ENCODE measurements at regions not wholly inside any gene's neighbourhood (a gene's known extent, or its start where the extent isn't known, plus 50 kb on each side); places are given as distances from the start of the nearest gene placed in this dataset.
A peak's percentile ranks its signal among the peaks of the same experiment; 100 is the strongest.
"Not testable (repeated sequence)": the region's sequence is repeated elsewhere in the genome, so short reads cannot be mapped to it uniquely, and the experiment has no call there.

- peak overlapping the region in 4 of 6 donors; percentile 29 to 76 (median 54) for H3K27ac Mint-ChIP-seq
- no peaks in the 10 kb centered on the region for H3K36me3 Mint-ChIP-seq
- no peak for DNase-seq
- peaks cover 1 to 27% (median 4%) of the 10 kb centered on the region in 7 donors for H3K9me3 Mint-ChIP-seq
- peaks cover 19 to 59% (median 43%) of the 10 kb centered on the region in 3 donors for H3K4me1 Mint-ChIP-seq
- H3K4me3 Mint-ChIP-seq: peak overlapping the region in 1 of 8 donors; percentile 29
- ATAC-seq (ENCODE audit: low read depth in 2 of 2): no peak
- H3K27me3 Mint-ChIP-seq: no peaks in the 10 kb centered on the region
Observed at GRCh38 chr20:30286157-30286556, 971.3 kb upstream of the DEFB115 start.

GRCh38 chr20:30287459-30287858, 970.0 kb upstream of the DEFB115 start:
- ATAC-seq (ENCODE audit: low read depth in 2 of 2); H3K27me3 Mint-ChIP-seq; DNase-seq; H3K36me3 Mint-ChIP-seq: not testable (repeated sequence)
- H3K9me3 Mint-ChIP-seq: peaks cover 1 to 23% (median 4%) of the 10 kb centered on the region in 7 donors
- peaks cover 19 to 59% (median 43%) of the 10 kb centered on the region in 3 donors for H3K4me1 Mint-ChIP-seq
- peak overlapping the region in 3 of 8 donors; percentile 26 to 67 (median 29) for H3K4me3 Mint-ChIP-seq
- peak overlapping the region in 3 of 6 donors; percentile 29 to 67 (median 42) for H3K27ac Mint-ChIP-seq

GRCh38 chr20:30288346-30288745, 969.1 kb upstream of the DEFB115 start:
- DNase-seq (no peak), ATAC-seq (ENCODE audit: low read depth in 2 of 2) (no peak)
- H3K27me3 Mint-ChIP-seq: no peaks in the 10 kb centered on the region
- peaks cover 2 to 22% (median 4%) of the 10 kb centered on the region in 7 donors for H3K9me3 Mint-ChIP-seq
- peak overlapping the region in 3 of 6 donors; percentile 87 to 98 (median 89) for H3K27ac Mint-ChIP-seq
- no peaks in the 10 kb centered on the region for H3K36me3 Mint-ChIP-seq
- peaks cover 19 to 51% (median 39%) of the 10 kb centered on the region in 3 donors for H3K4me1 Mint-ChIP-seq
- H3K4me3 Mint-ChIP-seq: peak overlapping the region in 5 of 8 donors; percentile 12 to 91 (median 84)

GRCh38 chr20:30289049-30289448, 968.4 kb upstream of the DEFB115 start:
- H3K9me3 Mint-ChIP-seq: peaks cover 0 to 19% (median 2%) of the 10 kb centered on the region in 7 donors
- not testable (repeated sequence) for H3K27me3 Mint-ChIP-seq; H3K36me3 Mint-ChIP-seq; ATAC-seq (ENCODE audit: low read depth in 2 of 2)
- peaks cover 17 to 46% (median 31%) of the 10 kb centered on the region in 3 donors for H3K4me1 Mint-ChIP-seq
- peak overlapping the region; percentile 40 to 99 (median 86) for H3K27ac Mint-ChIP-seq
- DNase-seq: peak; percentile 28
- peak overlapping the region; percentile 59 to 97 (median 88) for H3K4me3 Mint-ChIP-seq

- DNase-seq (peak; percentile 33), ATAC-seq (ENCODE audit: low read depth in 2 of 2) (peak in 1 of 2 donors; percentile 25)
- Mint-ChIP-seq H3K4me1 (peaks cover 12 to 46% (median 27%) of the 10 kb centered on the region in 3 donors), H3K9me3 (peaks cover 0 to 24% (median 2%) of the 10 kb centered on the region in 7 donors), H3K4me3 (peak overlapping the region in 7 of 8 donors; percentile 70 to 97 (median 89)), H3K27ac (peak overlapping the region in 5 of 6 donors; percentile 80 to 99 (median 87))
- not testable (repeated sequence) for H3K36me3 Mint-ChIP-seq, H3K27me3 Mint-ChIP-seq
Observed at GRCh38 chr20:30289711-30290141, 967.7 kb upstream of the DEFB115 start.

- H3K9me3 Mint-ChIP-seq: peaks cover 0 to 21% (median 2%) of the 10 kb centered on the region in 7 donors
- peaks cover 12 to 45% (median 27%) of the 10 kb centered on the region in 3 donors for H3K4me1 Mint-ChIP-seq
- H3K4me3 Mint-ChIP-seq: peak overlapping the region in 7 of 8 donors; percentile 70 to 97 (median 89)
- H3K36me3 Mint-ChIP-seq: not testable (repeated sequence)
- H3K27me3 Mint-ChIP-seq: peaks cover 0 to 13% (median 10%) of the 10 kb centered on the region in 3 donors
- ATAC-seq (ENCODE audit: low read depth in 2 of 2) (peak; percentile 69 to 75), DNase-seq (peak; percentile 27)
- H3K27ac Mint-ChIP-seq: peak overlapping the region in 4 of 6 donors; percentile 85 to 98 (median 90)
Observed at GRCh38 chr20:30290361-30291063, 967.0 kb upstream of the DEFB115 start.

- Mint-ChIP-seq H3K9me3 (peaks cover 0 to 21% (median 2%) of the 10 kb centered on the region in 7 donors), H3K27me3 (peaks cover 2 to 18% (median 13%) of the 10 kb centered on the region in 3 donors), H3K4me3 (peak overlapping the region in 7 of 8 donors; percentile 6 to 91 (median 72)), H3K27ac (peak overlapping the region in 3 of 6 donors; percentile 76 to 92 (median 87)), H3K4me1 (peaks cover 12 to 40% (median 23%) of the 10 kb centered on the region in 3 donors)
- not testable (repeated sequence) for ATAC-seq (ENCODE audit: low read depth in 2 of 2); DNase-seq; H3K36me3 Mint-ChIP-seq
Observed at GRCh38 chr20:30291064-30291379, 966.4 kb upstream of the DEFB115 start.

GRCh38 chr20:30291686-30292085, 965.8 kb upstream of the DEFB115 start:
- Mint-ChIP-seq H3K9me3 (peaks cover 0 to 21% (median 3%) of the 10 kb centered on the region in 7 donors), H3K4me1 (peaks cover 12 to 35% (median 23%) of the 10 kb centered on the region in 3 donors), H3K27me3 (peaks cover 8 to 24% (median 17%) of the 10 kb centered on the region in 3 donors), H3K27ac (peak overlapping the region in 1 of 6 donors; percentile 77)
- not testable (repeated sequence) for H3K36me3 Mint-ChIP-seq; ATAC-seq (ENCODE audit: low read depth in 2 of 2); DNase-seq; H3K4me3 Mint-ChIP-seq

- not testable (repeated sequence) for ATAC-seq (ENCODE audit: low read depth in 2 of 2); DNase-seq; H3K27ac Mint-ChIP-seq; H3K4me3 Mint-ChIP-seq; H3K36me3 Mint-ChIP-seq
- Mint-ChIP-seq H3K9me3 (peaks cover 0 to 11% (median 5%) of the 10 kb centered on the region in 7 donors), H3K27me3 (peaks cover 12 to 42% (median 39%) of the 10 kb centered on the region in 3 donors), H3K4me1 (peaks cover 10 to 14% (median 11%) of the 10 kb centered on the region in 3 donors)
Observed at GRCh38 chr20:30295396-30295795, 962.1 kb upstream of the DEFB115 start.

- H3K4me3 Mint-ChIP-seq: not testable (repeated sequence)
Observed at GRCh38 chr20:30295967-30296366, 961.5 kb upstream of the DEFB115 start.

GRCh38 chr20:30297878-30298595, 959.4 kb upstream of the DEFB115 start:
- Mint-ChIP-seq H3K4me1 (peaks cover 9 to 15% (median 9%) of the 10 kb centered on the region in 3 donors), H3K27me3 (peaks cover 12 to 49% (median 47%) of the 10 kb centered on the region in 3 donors)
- not testable (repeated sequence) for ATAC-seq (ENCODE audit: low read depth in 2 of 2); H3K36me3 Mint-ChIP-seq; H3K27ac Mint-ChIP-seq; H3K9me3 Mint-ChIP-seq; DNase-seq; H3K4me3 Mint-ChIP-seq

More at GRCh38 chr20:30295967-30296366, 961.5 kb upstream of the DEFB115 start:
- not testable (repeated sequence) for H3K9me3 Mint-ChIP-seq; H3K36me3 Mint-ChIP-seq; ATAC-seq (ENCODE audit: low read depth in 2 of 2); H3K27ac Mint-ChIP-seq; DNase-seq
- peaks cover 9 to 14% (median 10%) of the 10 kb centered on the region in 3 donors for H3K4me1 Mint-ChIP-seq
- H3K27me3 Mint-ChIP-seq: peaks cover 12 to 47% (median 45%) of the 10 kb centered on the region in 3 donors

- not testable (repeated sequence) for DNase-seq; ATAC-seq (ENCODE audit: low read depth in 2 of 2); H3K36me3 Mint-ChIP-seq; H3K9me3 Mint-ChIP-seq
- Mint-ChIP-seq H3K27ac (peak overlapping the region in 1 of 6 donors; percentile 36), H3K4me1 (peaks cover 9 to 15% (median 9%) of the 10 kb centered on the region in 3 donors), H3K4me3 (peak overlapping the region in 6 of 8 donors; percentile 15 to 77 (median 34)), H3K27me3 (peaks cover 12 to 54% (median 36%) of the 10 kb centered on the region in 3 donors)
Observed at GRCh38 chr20:30300220-30300642, 957.2 kb upstream of the DEFB115 start.

- not testable (repeated sequence) for H3K4me3 Mint-ChIP-seq; DNase-seq; H3K9me3 Mint-ChIP-seq; H3K27ac Mint-ChIP-seq; H3K36me3 Mint-ChIP-seq; ATAC-seq (ENCODE audit: low read depth in 2 of 2)
- Mint-ChIP-seq H3K4me1 (peaks cover 9 to 15% (median 9%) of the 10 kb centered on the region in 3 donors), H3K27me3 (peaks cover 5 to 54% (median 23%) of the 10 kb centered on the region in 3 donors)
Observed at GRCh38 chr20:30302786-30303185, 954.7 kb upstream of the DEFB115 start.
